ENCODE measurements at regions not wholly inside any gene's neighbourhood (a gene's known extent, or its start where the extent isn't known, plus 50 kb on each side); places are given as distances from the start of the nearest gene placed in this dataset.

- TF ChIP-seq EZH2 (IDR thresholded peaks at IDR 0.05; ENCODE audit: insufficient read depth, poor library complexity, severe bottlenecking) (no peak), EZH2phosphoT487 (IDR thresholded peaks at IDR 0.05; ENCODE audit: insufficient read depth, low read depth) (no peak)
Measured at GRCh38 chr1:65493802-65494201, 73.3 kb downstream of the LEPR start.

All from GM23248 (cell line).